ENCODE measurements at regions not wholly inside any gene's neighbourhood (a gene's known extent, or its start where the extent isn't known, plus 50 kb on each side); places are given as distances from the start of the nearest gene placed in this dataset.

DNA sequence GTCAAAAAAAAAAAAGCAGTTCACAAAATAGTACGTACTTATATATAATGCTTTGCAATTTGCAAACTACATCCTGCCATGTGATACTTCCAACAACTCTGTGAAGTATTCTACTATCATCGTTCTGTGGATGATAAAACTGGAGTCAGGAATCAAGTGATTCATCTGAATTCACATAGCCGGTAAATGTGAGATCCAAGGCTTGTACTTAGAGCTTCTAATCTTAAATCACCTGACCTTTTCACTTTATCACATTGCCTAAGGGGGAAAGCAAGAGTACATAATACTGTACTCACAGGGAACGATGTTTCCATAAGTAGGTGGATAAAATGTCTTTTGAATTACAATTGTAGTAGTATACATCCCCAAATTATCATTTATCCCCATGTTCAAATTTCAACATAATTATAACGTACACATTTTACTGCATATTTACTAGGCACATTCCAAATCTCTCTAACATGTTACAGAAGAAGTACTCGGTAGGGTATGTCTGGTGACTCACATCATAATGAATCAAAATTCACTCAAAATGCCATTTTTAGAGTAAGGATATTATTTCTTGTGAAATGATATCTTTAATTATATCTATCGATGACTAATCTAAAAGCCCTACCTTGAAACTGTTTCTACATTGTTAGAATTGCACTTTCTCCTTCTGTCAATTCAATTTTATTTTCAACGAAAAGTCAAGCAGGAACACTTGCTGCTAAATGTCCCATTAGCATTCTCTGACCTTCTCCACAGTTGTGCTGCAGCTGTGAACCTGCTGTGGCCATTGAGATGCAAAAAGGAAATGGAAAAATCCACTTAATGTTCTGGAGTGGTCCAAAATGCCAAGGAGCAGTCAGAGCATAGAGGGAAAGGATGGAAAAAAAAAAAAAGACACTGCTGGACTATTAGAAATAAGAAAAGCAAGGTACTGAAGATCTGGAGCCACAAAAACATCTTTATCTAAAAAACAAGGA, 78.9 kb downstream of the OR2K2 start:
- intact Hi-C loops (cut with DNase I): no loop called here
- H3K4me3 ChIP-seq (ENCODE audit: low read length): no peak overlapping the region

DNA sequence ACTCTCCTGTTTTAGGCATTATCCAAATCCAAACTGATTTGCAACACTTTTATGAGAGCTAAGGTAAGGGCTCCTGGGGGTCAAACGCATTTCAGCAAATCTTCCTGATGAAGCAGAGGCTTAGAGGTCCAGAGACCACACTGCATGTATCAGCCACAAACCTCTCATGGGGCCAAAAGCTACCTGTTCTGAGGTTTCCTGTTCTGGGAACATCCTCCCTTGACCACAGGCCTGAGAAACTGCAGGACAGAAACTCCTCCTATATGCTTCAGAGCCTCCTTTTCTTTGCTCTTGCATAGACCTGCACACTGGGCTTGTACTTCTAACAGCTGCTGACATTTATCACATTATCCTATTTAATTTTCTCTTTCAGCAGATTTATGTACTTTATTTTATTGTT, 92.6 kb downstream of the OR2K2 start:
- 87% methylated on average over 1 of the region's 1 CpG for WGBS
- Histone ChIP-seq H3K27me3 (ENCODE audit: control insufficient read depth, insufficient read depth) (no peaks in the 10 kb centered on the region), H3K27ac (ENCODE audit: low read length) (no peak overlapping the region), H3K4me1 (ENCODE audit: control insufficient read depth, insufficient read depth, low read length) (no peaks in the 10 kb centered on the region), H3K4me3 (ENCODE audit: low read length) (no peak overlapping the region), H3K9me3 (ENCODE audit: control insufficient read depth, low read length) (no peaks in the 10 kb centered on the region)
- intact Hi-C loops (cut with DNase I): no loop called here
- no peak for DNase-seq
- ATAC-seq: no peak

More for the DNA sequence above, 78.9 kb downstream of the OR2K2 start:
- ATAC-seq (no peak), DNase-seq (no peak)
- WGBS: 65% methylated on average over 8 of the region's 8 CpGs
- no peaks in the 10 kb centered on the region for H3K27me3 ChIP-seq (ENCODE audit: control insufficient read depth, insufficient read depth)
- H3K27ac ChIP-seq (ENCODE audit: low read length): no peak overlapping the region
- H3K9me3 ChIP-seq (ENCODE audit: control insufficient read depth, low read length): no peaks in the 10 kb centered on the region
- H3K4me1 ChIP-seq (ENCODE audit: control insufficient read depth, insufficient read depth, low read length): no peaks in the 10 kb centered on the region

DNA sequence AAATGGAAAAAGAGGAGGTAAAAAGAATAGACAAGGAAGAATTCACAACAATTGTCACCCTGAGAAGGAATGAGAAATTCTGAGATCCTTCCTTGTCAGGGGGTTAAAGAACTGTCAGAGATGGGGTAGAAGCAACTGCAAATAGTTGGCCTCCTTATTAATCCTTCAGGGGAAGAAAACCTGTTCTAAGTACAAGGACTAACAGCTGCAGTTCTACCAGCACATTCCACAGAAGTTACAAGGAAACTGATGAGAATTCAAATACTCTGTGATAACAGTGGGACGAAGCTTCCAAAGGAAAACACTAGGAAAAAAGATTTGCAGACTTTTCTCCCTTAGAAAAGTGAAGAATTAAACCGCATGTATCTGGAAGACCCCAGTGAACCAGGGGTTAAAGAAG, 93.7 kb downstream of the OR2K2 start:
- Histone ChIP-seq H3K9me3 (ENCODE audit: control insufficient read depth, low read length) (no peaks in the 10 kb centered on the region), H3K4me1 (ENCODE audit: control insufficient read depth, insufficient read depth, low read length) (no peaks in the 10 kb centered on the region), H3K4me3 (ENCODE audit: low read length) (no peak overlapping the region), H3K27me3 (ENCODE audit: control insufficient read depth, insufficient read depth) (no peaks in the 10 kb centered on the region), H3K27ac (ENCODE audit: low read length) (no peak overlapping the region)
- ATAC-seq (no peak), DNase-seq (no peak)
- 24% methylated on average over 2 of the region's 2 CpGs for WGBS
- intact Hi-C loops (cut with DNase I): no loop called here

DNA sequence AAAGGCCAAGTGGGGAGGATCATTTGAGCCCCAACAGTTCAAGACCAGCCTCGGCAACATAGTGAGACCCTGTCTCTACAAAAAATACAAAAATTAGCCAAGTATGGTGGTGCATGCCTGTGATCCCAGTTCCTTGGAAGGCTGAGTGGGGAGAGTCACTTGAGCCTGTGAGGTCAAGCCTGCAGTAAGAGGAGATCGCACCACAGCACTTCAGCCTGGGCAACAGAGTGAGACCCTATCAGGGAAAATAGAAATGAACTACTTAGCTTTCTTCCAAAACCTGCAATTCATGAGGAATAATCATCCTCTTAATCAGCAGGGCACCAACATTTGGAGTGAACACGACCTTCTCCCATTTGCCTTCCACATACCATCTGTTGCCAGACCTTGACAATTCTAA, 96.1 kb downstream of the OR2K2 start:
- 79% methylated on average over 3 of the region's 3 CpGs for WGBS
- intact Hi-C loops (cut with DNase I): no loop called here
- no peaks in the 10 kb centered on the region for H3K9me3 ChIP-seq (ENCODE audit: control insufficient read depth, low read length)
- DNase-seq: no peak
- H3K27ac ChIP-seq (ENCODE audit: low read length): no peak overlapping the region
- no peak for ATAC-seq
- no peaks in the 10 kb centered on the region for H3K4me1 ChIP-seq (ENCODE audit: control insufficient read depth, insufficient read depth, low read length)
- H3K27me3 ChIP-seq (ENCODE audit: control insufficient read depth, insufficient read depth): no peaks in the 10 kb centered on the region
- no peak overlapping the region for H3K4me3 ChIP-seq (ENCODE audit: low read length)

DNA sequence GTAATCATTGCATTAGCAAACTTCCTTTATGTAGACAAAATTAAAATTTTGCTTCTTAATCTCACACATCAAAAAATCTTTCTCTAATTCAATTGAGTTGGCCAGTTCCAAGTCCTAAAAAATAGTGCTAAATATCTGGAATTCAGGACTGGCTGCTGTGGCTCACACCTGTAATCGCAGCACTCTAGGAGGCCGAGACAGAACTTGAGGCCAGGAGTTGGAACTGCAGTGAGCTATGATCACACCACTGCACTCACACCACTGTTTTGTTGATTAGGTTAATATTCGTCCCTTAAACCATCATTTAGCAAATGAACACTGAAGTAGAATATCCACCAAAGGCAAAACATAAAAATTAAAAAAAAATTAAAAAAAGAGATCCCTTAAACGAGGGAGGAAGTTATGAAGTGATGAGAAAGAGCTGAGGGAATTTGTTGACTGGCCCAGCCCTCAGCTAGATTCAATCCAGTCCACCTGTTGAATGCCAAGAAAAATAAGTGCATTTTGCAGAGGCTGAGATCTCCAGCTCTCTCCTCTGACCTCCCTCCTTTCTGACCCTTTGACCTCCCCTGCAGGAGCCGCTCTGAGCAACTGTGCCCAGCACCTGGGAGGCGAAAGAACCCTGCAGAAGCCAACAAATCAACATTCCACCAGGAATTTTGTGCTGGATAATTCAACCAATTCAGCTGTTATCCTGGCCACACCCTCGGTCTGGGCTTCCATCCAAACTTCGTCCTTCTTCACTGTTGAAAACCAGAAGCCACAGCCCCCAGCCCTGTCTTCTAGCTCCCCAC, 96.8 kb downstream of the OR2K2 start:
- no peaks in the 10 kb centered on the region for H3K27me3 ChIP-seq (ENCODE audit: control insufficient read depth, insufficient read depth)
- intact Hi-C loops (cut with DNase I): no loop called here
- H3K9me3 ChIP-seq (ENCODE audit: control insufficient read depth, low read length): no peaks in the 10 kb centered on the region
- H3K27ac ChIP-seq (ENCODE audit: low read length): no peak overlapping the region
- ATAC-seq: peak in 1 of 2 donors; percentile 61
- no peaks in the 10 kb centered on the region for H3K4me1 ChIP-seq (ENCODE audit: control insufficient read depth, insufficient read depth, low read length)
- peak; percentile 24 to 71 (median 64) for DNase-seq
- no peak overlapping the region for H3K4me3 ChIP-seq (ENCODE audit: low read length)
- WGBS: 29% methylated on average over 8 of the region's 8 CpGs

DNA sequence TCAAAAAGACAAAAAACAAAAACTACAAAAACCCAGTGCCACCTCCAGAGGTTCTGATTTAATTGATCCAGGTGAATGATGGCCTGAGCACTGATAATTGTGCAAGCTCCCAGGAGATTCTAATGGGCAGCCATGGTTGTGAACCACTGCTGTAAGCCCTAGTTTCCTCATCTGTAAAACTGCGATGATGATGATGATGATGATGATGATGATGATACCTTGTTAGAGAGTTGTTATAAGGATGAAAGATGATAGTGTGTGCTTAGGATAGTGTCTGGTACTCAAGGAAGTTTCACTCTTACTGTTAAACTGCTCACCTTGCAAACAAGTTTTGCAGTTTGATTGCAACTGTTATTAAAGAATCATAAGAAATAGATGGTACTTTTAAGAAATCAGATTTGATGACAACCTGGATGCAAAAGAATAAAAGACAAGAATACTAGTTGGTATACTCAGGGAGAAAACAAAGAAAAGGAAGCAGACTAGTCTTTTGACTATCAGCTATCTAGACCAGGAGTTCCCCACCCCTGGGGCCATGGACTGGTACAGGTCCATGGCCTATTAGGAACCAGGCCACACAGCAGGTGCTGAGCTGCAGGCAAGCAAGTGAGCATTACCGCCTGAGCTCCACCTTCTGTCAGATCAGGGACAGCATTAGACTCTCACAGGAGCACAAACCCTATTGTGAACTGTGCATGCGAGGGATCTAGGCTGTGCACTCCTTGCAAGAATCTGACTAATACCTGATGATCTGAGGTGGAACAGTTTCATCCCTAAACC, 98.0 kb downstream of the OR2K2 start:
- DNase-seq (no peak), ATAC-seq (no peak)
- Histone ChIP-seq H3K27me3 (ENCODE audit: control insufficient read depth, insufficient read depth) (no peaks in the 10 kb centered on the region), H3K27ac (ENCODE audit: low read length) (no peak overlapping the region), H3K4me1 (ENCODE audit: control insufficient read depth, insufficient read depth, low read length) (no peaks in the 10 kb centered on the region), H3K9me3 (ENCODE audit: control insufficient read depth, low read length) (no peaks in the 10 kb centered on the region), H3K4me3 (ENCODE audit: low read length) (no peak overlapping the region)
- intact Hi-C loops (cut with DNase I): no loop called here
- WGBS: 83% methylated on average over 3 of the region's 3 CpGs

DNA sequence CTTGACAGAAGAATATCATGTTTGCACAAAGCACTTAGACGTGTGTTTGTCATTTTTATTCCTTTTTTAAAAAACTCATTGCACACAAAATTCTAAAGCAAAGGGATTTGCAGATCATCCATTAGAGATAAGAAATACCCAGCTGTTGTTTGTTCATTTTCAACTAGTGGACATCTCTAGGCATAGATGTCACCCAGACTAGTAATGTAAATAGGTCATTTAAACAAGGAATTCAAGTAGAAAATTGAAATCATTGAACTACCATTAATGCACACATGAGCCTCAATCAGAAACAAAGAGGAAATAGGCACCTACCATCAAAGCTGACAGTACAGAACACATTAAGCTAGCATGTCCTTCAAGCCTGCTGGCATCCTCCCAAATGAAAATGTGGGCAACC, 107.3 kb downstream of the OR2K2 start:
- Histone ChIP-seq H3K27ac (ENCODE audit: low read length) (no peak overlapping the region), H3K4me1 (ENCODE audit: control insufficient read depth, insufficient read depth, low read length) (no peaks in the 10 kb centered on the region), H3K9me3 (ENCODE audit: control insufficient read depth, low read length) (no peaks in the 10 kb centered on the region), H3K4me3 (ENCODE audit: low read length) (no peak overlapping the region), H3K27me3 (ENCODE audit: control insufficient read depth, insufficient read depth) (no peaks in the 10 kb centered on the region)
- intact Hi-C loops (cut with DNase I): no loop called here
- ATAC-seq: no peak
- WGBS: 68% methylated on average over 1 of the region's 1 CpG
- DNase-seq: no peak

DNA sequence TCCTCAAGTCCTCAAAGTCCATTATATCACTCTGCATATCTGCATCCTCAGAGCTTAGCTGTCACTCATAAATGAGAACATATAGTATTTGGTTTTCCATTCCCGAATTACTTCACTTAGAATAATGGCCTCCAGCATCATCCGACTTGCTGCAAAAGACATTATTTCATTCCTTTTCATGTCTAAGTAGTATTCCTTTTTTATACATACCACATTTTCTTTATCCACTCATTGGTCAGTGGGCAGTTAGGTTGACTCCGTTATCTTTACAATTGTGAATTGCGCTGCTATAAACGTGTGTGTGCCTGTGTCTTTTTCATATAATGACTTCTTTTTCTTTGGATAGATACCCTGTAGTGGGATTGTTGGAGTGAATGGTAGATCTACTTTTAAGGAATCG, 117.2 kb downstream of the OR2K2 start:
- no peak overlapping the region for H3K27ac ChIP-seq (ENCODE audit: low read length)
- H3K27me3 ChIP-seq (ENCODE audit: control insufficient read depth, insufficient read depth): no peaks in the 10 kb centered on the region
- no peaks in the 10 kb centered on the region for H3K4me1 ChIP-seq (ENCODE audit: control insufficient read depth, insufficient read depth, low read length)
- ATAC-seq (no peak), DNase-seq (no peak)
- WGBS: 83% methylated on average over 6 of the region's 6 CpGs
- intact Hi-C loops (cut with DNase I): no loop called here
- no peak overlapping the region for H3K4me3 ChIP-seq (ENCODE audit: low read length)
- H3K9me3 ChIP-seq (ENCODE audit: control insufficient read depth, low read length): no peaks in the 10 kb centered on the region

DNA sequence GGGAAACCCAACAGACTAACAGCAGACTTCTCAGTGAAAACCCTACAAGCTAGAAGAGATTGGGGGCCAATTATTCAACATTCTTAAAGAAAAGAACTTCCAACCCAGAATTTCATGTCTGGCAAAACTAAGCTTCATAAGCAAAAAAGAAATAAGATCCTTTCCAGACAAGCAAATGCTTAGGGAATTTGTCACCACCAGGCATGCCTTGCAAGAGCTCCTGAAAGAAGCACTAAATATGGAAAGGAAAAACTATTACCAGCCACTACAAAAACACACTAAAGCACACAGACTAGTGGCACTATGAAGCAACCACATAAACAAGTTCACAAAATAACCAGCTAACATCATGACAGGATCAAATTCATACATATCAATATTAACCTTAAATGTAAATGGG, 131.1 kb downstream of the OR2K2 start:
- intact Hi-C loops (cut with DNase I): no loop called here
- H3K27me3 ChIP-seq (ENCODE audit: control insufficient read depth, insufficient read depth): no peaks in the 10 kb centered on the region
- ATAC-seq (no peak), DNase-seq (no peak)
- no peaks in the 10 kb centered on the region for H3K9me3 ChIP-seq (ENCODE audit: control insufficient read depth, low read length)
- no peak overlapping the region for H3K27ac ChIP-seq (ENCODE audit: low read length)
- H3K4me3 ChIP-seq (ENCODE audit: low read length): no peak overlapping the region
- no peaks in the 10 kb centered on the region for H3K4me1 ChIP-seq (ENCODE audit: control insufficient read depth, insufficient read depth, low read length)

DNA sequence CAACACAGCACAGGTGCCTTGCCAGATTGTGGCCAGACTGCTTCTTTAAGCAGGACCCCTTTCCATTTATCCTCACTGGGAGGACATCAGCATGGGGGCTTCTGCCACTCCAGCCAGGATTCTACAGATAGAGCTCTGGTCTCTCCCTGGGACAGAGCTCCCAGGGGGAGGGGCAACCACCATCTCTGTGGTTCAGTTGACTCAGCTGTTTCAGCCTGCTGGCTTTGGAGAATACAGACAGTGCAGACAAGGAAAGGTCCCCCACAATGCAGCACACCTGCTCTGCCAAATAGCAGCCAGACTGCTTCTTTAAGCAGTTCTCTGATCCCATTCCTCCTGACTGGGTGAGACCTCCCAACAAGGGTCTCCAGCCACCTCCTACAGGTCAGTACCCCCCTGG, 132.8 kb downstream of the OR2K2 start:
- ATAC-seq (no peak), DNase-seq (no peak)
- intact Hi-C loops (cut with DNase I): no loop called here
- no peaks in the 10 kb centered on the region for H3K4me1 ChIP-seq (ENCODE audit: control insufficient read depth, insufficient read depth, low read length)
- no peak overlapping the region for H3K4me3 ChIP-seq (ENCODE audit: low read length)
- no peaks in the 10 kb centered on the region for H3K9me3 ChIP-seq (ENCODE audit: control insufficient read depth, low read length)
- H3K27ac ChIP-seq (ENCODE audit: low read length): no peak overlapping the region
- H3K27me3 ChIP-seq (ENCODE audit: control insufficient read depth, insufficient read depth): no peaks in the 10 kb centered on the region

DNA sequence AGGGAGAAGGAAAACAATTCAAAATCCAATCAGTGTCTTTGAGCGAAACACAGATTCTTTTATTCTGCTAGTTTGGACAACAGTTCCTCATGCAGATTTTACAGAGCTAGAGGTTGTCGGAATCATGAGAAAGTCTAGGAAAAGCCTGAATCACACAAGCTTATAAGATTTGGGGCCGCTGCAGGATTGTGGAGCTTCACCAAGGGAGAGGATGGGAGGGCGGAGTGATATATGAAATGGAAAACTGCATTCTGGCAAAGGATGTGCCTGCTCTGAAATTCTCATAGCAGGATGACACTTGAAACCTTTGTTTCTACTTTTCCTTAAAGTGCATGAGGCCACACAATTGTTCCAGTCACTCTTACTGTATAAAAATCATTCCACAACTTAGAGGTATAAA, 134.3 kb downstream of the OR2K2 start:
- intact Hi-C loops (cut with DNase I): no loop called here
- DNase-seq (no peak), ATAC-seq (no peak)
- WGBS: 61% methylated on average over 4 of the region's 4 CpGs
- no peaks in the 10 kb centered on the region for H3K9me3 ChIP-seq (ENCODE audit: control insufficient read depth, low read length)
- H3K4me1 ChIP-seq (ENCODE audit: control insufficient read depth, insufficient read depth, low read length): no peaks in the 10 kb centered on the region
- H3K27me3 ChIP-seq (ENCODE audit: control insufficient read depth, insufficient read depth): no peaks in the 10 kb centered on the region
- no peak overlapping the region for H3K27ac ChIP-seq (ENCODE audit: low read length)
- H3K4me3 ChIP-seq (ENCODE audit: low read length): no peak overlapping the region

Measured in right cardiac atrium (tissue), 5 donors.